ENCODE measurements at regions not wholly inside any gene's neighbourhood (a gene's known extent, or its start where the extent isn't known, plus 50 kb on each side); places are given as distances from the start of the nearest gene placed in this dataset.

GRCh38 chr4:171142045-171142444, 671.2 kb upstream of the GALNTL6 start:
- H3K27me3 ChIP-seq (replicated peaks in 1 of 4; ENCODE audit: control insufficient read depth in 3 of 4, extremely low read depth in 1 of 4, insufficient read depth in 3 of 4, low read length in 3 of 4), result no peaks in the 10 kb centered on the region
- H2BK5ac ChIP-seq (ENCODE audit: low read depth, low read length), result no peak overlapping the region
- no peak overlapping the region for H2BK20ac ChIP-seq (ENCODE audit: low read length)
- DNase-seq (ENCODE audit: low read depth in 1 of 2, low spot score in 2 of 2) (no peak), FAIRE-seq (no peak)
- H2BK120ac ChIP-seq (replicated peaks; ENCODE audit: low read depth, low read length), result no peak overlapping the region
- no peak overlapping the region for H3K18ac ChIP-seq (ENCODE audit: extremely low read depth, low read length)
- no peak overlapping the region for H4K8ac ChIP-seq (ENCODE audit: extremely low read depth, insufficient read depth, low read length)
- no peak overlapping the region for H3K14ac ChIP-seq (ENCODE audit: insufficient read length)
- no peak overlapping the region for H3K4me2 ChIP-seq (ENCODE audit: insufficient read depth in 1 of 2, low read depth in 2 of 2, low read length in 2 of 2)
- no peak overlapping the region for H3K4me3 ChIP-seq (ENCODE audit: extremely low read depth in 1 of 4, insufficient read depth in 2 of 4, low read depth in 3 of 4, low read length in 4 of 4)
- no peak overlapping the region for H2BK15ac ChIP-seq (ENCODE audit: low read length)
- WGBS, 2 experiments (ENCODE audit: extremely low coverage in 1 of 2, insufficient coverage in 1 of 2, insufficient read length in 1 of 2, insufficient replicate concordance in 2 of 2, low coverage in 1 of 2, low lambda C conversion rate in 2 of 2, missing lambda C conversion rate in 1 of 2), result 100% methylated on average over 1 of the region's 1 CpG; no CpG with 5 or more reads in 1 of the 2 experiments
- no peaks in the 10 kb centered on the region for H3K79me1 ChIP-seq (ENCODE audit: low read depth, low read length)
- H4K91ac ChIP-seq (replicated peaks; ENCODE audit: insufficient read length, low read length), result no peak overlapping the region
- no peaks in the 10 kb centered on the region for H4K20me1 ChIP-seq (replicated peaks in 1 of 2; ENCODE audit: control insufficient read depth in 1 of 2, insufficient read depth in 2 of 2, low read length in 2 of 2)
- CTCF ChIA-PET (ENCODE audit: partially characterized antibody), result interaction anchor here (0.7 kb wide), 1 partner anchor 553 kb away, joined by 3 read pairs; no protein-coding TSS in a partner anchor
- no peaks in the 10 kb centered on the region for H3K23me2 ChIP-seq (ENCODE audit: low read depth, low read length)
- no peak overlapping the region for H3K23ac ChIP-seq (ENCODE audit: insufficient read length)
- H4K5ac ChIP-seq (ENCODE audit: insufficient read length, low read depth, low read length), result no peak overlapping the region
- H3K9ac ChIP-seq (replicated peaks in 1 of 4; ENCODE audit: extremely low read depth in 1 of 4, low read depth in 3 of 4, low read length in 3 of 4), result no peak overlapping the region
- H3K56ac ChIP-seq (replicated peaks; ENCODE audit: insufficient read length, low read depth, low read length), result no peak overlapping the region
- no peak overlapping the region for H2AK5ac ChIP-seq (ENCODE audit: low read depth, low read length)
- no peak overlapping the region for H3K4ac ChIP-seq (replicated peaks; ENCODE audit: insufficient read length, low read depth, low read length)
- H3K79me2 ChIP-seq (ENCODE audit: control insufficient read depth in 1 of 2, insufficient read depth in 2 of 2, low read length in 2 of 2), result no peaks in the 10 kb centered on the region
- no peak overlapping the region for H2AFZ ChIP-seq (ENCODE audit: low read length)
- H3K27ac ChIP-seq (ENCODE audit: low read depth, low read length), result no peak overlapping the region
- H3K36me3 ChIP-seq (ENCODE audit: control insufficient read depth in 2 of 4, insufficient read depth in 4 of 4, low read length in 3 of 4), result no peaks in the 10 kb centered on the region
- H3K9me3 ChIP-seq (ENCODE audit: insufficient read depth in 2 of 2, low read depth in 1 of 2, low read length in 1 of 2), result no peaks in the 10 kb centered on the region
- H2BK12ac ChIP-seq (ENCODE audit: low read depth, low read length), result no peak overlapping the region
- POLR2A ChIA-PET (ENCODE audit: partially characterized antibody), result no interaction called here
- no peaks in the 10 kb centered on the region for H3K4me1 ChIP-seq (replicated peaks in 1 of 4; ENCODE audit: control insufficient read depth in 3 of 4, insufficient read depth in 4 of 4, low read length in 3 of 4)
- no peak for TF ChIP-seq SIX5 (IDR thresholded peaks at IDR 0.05; ENCODE audit: low read depth, low read length)
- TF ChIP-seq BACH1 (IDR thresholded peaks at IDR 0.05; ENCODE audit: low read length), result no peak
